MCF 10A (cell line): ENCODE measurements at regions not wholly inside any gene's neighbourhood (a gene's known extent, or its start where the extent isn't known, plus 50 kb on each side); places are given as distances from the start of the nearest gene placed in this dataset.

Experiments used
- BruUV-seq: library from RNA; stranded (reverse); fragments of 400-500 nt; replicated peaks from 2 replicates; lab custom pipeline; 2021; lab: Mats Ljungman, UMichigan
- CTCF ChIA-PET: fragments of 300-600 bp; sonication (Branson Sonifier 250); formaldehyde crosslinking; extraction: SDS; loops from one replicate; lab custom pipeline; 2021; ENCODE audit warnings: antibody characterized with exemption, inconsistent platforms; lab: Yijun Ruan, JAX
- POLR2A ChIA-PET: fragments of 300-600, 350-650 bp; sonication (Branson Sonifier 250); formaldehyde crosslinking; extraction: SDS; loops from one replicate; lab custom pipeline; 2020; ENCODE audit warnings: antibody characterized with exemption, inconsistent platforms; lab: Yijun Ruan, JAX
- DNase-seq: peaks from one replicate; pipeline ENCODE4 v3.0.0-alpha.2; 2018; ENCODE audit not compliant: unreplicated experiment
- H3K27ac Mint-ChIP-seq: one replicate; pipeline ENCODE4 v1.8.0; 2022; ENCODE audit warnings: mild to moderate bottlenecking, low read depth, mixed read lengths; ENCODE audit not compliant: unreplicated experiment
- H3K27me3 Mint-ChIP-seq: one replicate; pipeline ENCODE4 v1.8.0; 2022; ENCODE audit warnings: mixed read lengths; ENCODE audit not compliant: insufficient read depth, unreplicated experiment
- H3K36me3 Mint-ChIP-seq: one replicate; pipeline ENCODE4 v1.8.0; 2022; ENCODE audit warnings: mild to moderate bottlenecking, moderate library complexity, mixed read lengths; ENCODE audit not compliant: insufficient read depth, unreplicated experiment
- H3K4me1 Mint-ChIP-seq: one replicate; pipeline ENCODE4 v1.8.0; 2022; ENCODE audit warnings: mixed read lengths; ENCODE audit not compliant: insufficient read depth, unreplicated experiment
- H3K4me3 Mint-ChIP-seq: one replicate; pipeline ENCODE4 v1.8.0; 2022; ENCODE audit warnings: mild to moderate bottlenecking, moderate library complexity, mixed read lengths; ENCODE audit not compliant: unreplicated experiment
- H3K9me3 Mint-ChIP-seq: one replicate; pipeline ENCODE4 v1.8.0; 2022; ENCODE audit warnings: mixed read lengths; ENCODE audit not compliant: unreplicated experiment
- CTCF ChIP-seq: fragments of 200-600 bp; IDR thresholded peaks from one replicate; pipeline ENCODE4 v1.8.0; 2022; ENCODE audit warnings: antibody characterized with exemption, mild to moderate bottlenecking; ENCODE audit not compliant: unreplicated experiment
- intact Hi-C: fragments of 100-400 bp; cut with micrococcal nuclease; formaldehyde crosslinking; loops from 2 replicates; pipeline ENCODE4 v1.14.1; 2022

GRCh38 chr1:239931341-239931740 lies 160.3 kb upstream of the FMN2 start:
- BruUV-seq, result no TSS peak
- Mint-ChIP-seq H3K4me3 (no peak overlapping the region), H3K4me1 (peaks cover 10% of the 10 kb centered on the region), H3K27me3 (no peaks in the 10 kb centered on the region), H3K36me3 (no peaks in the 10 kb centered on the region), H3K9me3 (no peaks in the 10 kb centered on the region), H3K27ac (no peak overlapping the region)
- intact Hi-C loops, result no loop called here
- CTCF ChIA-PET, result interaction anchor here (0.7 to 3.4 kb wide), 9 partner anchors 20 to 1090 kb away, joined by 3 to 37 read pairs (median 4); partner anchors contain the start of gene CHRM3
- no peak for TF ChIP-seq CTCF
- DNase-seq, result no peak
- POLR2A ChIA-PET, result interaction anchor here (0.5 to 1.3 kb wide), 6 partner anchors 13 to 821 kb away, joined by 3 to 5 read pairs (median 3); no protein-coding TSS in a partner anchor

- no peaks in the 10 kb centered on the region for H3K4me1 Mint-ChIP-seq
- CTCF ChIA-PET, result interaction anchor here (0.5 to 2.9 kb wide), 8 partner anchors 8 to 1661 kb away, joined by 3 to 12 read pairs (median 4); no protein-coding TSS in a partner anchor
- TF ChIP-seq CTCF, result no peak
- no peaks in the 10 kb centered on the region for H3K36me3 Mint-ChIP-seq
- POLR2A ChIA-PET, result no interaction called here
- intact Hi-C loops, result no loop called here
- H3K4me3 Mint-ChIP-seq, result no peak overlapping the region
- H3K9me3 Mint-ChIP-seq, result peaks cover 8% of the 10 kb centered on the region
- peak; percentile 23 for DNase-seq
- BruUV-seq, result no TSS peak
- no peak overlapping the region for H3K27ac Mint-ChIP-seq
- no peaks in the 10 kb centered on the region for H3K27me3 Mint-ChIP-seq
These were observed 152.1 kb upstream of the FMN2 start for GRCh38 chr1:239939602-239940001.

GRCh38 chr1:239943761-239944160 lies 147.9 kb upstream of the FMN2 start:
- Mint-ChIP-seq H3K4me1 (no peaks in the 10 kb centered on the region), H3K9me3 (peaks cover 8% of the 10 kb centered on the region)

GRCh38 chr1:239944666-239945065 lies 147.0 kb upstream of the FMN2 start:
- no peak overlapping the region for H3K4me3 Mint-ChIP-seq
- H3K36me3 Mint-ChIP-seq, result no peaks in the 10 kb centered on the region
- no peak for TF ChIP-seq CTCF
- no peaks in the 10 kb centered on the region for H3K27me3 Mint-ChIP-seq
- ChIA-PET CTCF (interaction anchor here (0.9 to 1.2 kb wide), 2 partner anchors 33 to 44 kb away, joined by 3 read pairs; no protein-coding TSS in a partner anchor), POLR2A (no interaction called here)
- no peaks in the 10 kb centered on the region for H3K4me1 Mint-ChIP-seq
- peaks cover 8% of the 10 kb centered on the region for H3K9me3 Mint-ChIP-seq
- no peak for DNase-seq
- BruUV-seq, result no TSS peak
- intact Hi-C loops, result no loop called here
- no peak overlapping the region for H3K27ac Mint-ChIP-seq

More at GRCh38 chr1:239943761-239944160, 147.9 kb upstream of the FMN2 start:
- H3K4me3 Mint-ChIP-seq, result no peak overlapping the region
- H3K27ac Mint-ChIP-seq, result no peak overlapping the region
- intact Hi-C loops, result no loop called here
- H3K27me3 Mint-ChIP-seq, result no peaks in the 10 kb centered on the region
- BruUV-seq, result no TSS peak
- ChIA-PET POLR2A (no interaction called here), CTCF (interaction anchor here (0.6 to 1.2 kb wide), 2 partner anchors 34 to 227 kb away, joined by 3 read pairs; no protein-coding TSS in a partner anchor)
- no peak for TF ChIP-seq CTCF
- DNase-seq, result no peak
- H3K36me3 Mint-ChIP-seq, result no peaks in the 10 kb centered on the region
